ENCODE measurements at regions not wholly inside any gene's neighbourhood (a gene's known extent, or its start where the extent isn't known, plus 50 kb on each side); places are given as distances from the start of the nearest gene placed in this dataset.

DNA sequence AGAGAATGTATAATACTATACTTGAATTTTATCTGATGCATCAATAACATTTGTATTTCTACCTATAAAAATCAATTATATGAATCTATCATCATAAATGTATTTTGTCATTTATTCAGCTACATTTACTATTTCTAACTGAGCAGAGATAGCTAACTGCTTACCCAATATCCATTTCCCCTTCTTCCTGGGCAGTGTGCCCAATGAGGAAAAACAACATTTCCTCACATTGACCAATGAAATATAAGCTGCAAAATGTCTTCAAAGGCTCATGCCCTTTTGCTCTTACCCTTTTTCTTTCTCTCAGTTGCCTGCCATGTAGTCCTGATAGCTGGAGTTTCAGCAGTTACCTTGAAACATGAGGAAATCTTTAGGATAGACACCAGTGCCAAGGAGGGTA is 385.8 kb upstream of the PCSK5 start:
- TF ChIP-seq, protein P1, sequence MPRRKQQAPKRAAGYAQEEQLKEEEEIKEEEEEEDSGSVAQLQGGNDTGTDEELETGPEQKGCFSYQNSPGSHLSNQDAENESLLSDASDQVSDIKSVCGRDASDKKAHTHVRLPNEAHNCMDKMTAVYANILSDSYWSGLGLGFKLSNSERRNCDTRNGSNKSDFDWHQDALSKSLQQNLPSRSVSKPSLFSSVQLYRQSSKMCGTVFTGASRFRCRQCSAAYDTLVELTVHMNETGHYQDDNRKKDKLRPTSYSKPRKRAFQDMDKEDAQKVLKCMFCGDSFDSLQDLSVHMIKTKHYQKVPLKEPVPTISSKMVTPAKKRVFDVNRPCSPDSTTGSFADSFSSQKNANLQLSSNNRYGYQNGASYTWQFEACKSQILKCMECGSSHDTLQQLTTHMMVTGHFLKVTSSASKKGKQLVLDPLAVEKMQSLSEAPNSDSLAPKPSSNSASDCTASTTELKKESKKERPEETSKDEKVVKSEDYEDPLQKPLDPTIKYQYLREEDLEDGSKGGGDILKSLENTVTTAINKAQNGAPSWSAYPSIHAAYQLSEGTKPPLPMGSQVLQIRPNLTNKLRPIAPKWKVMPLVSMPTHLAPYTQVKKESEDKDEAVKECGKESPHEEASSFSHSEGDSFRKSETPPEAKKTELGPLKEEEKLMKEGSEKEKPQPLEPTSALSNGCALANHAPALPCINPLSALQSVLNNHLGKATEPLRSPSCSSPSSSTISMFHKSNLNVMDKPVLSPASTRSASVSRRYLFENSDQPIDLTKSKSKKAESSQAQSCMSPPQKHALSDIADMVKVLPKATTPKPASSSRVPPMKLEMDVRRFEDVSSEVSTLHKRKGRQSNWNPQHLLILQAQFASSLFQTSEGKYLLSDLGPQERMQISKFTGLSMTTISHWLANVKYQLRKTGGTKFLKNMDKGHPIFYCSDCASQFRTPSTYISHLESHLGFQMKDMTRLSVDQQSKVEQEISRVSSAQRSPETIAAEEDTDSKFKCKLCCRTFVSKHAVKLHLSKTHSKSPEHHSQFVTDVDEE (CRISPR knock-in tag; IDR thresholded peaks at IDR 0.05), result no peak
- TF ChIP-seq GLIS3 (CRISPR knock-in tag; IDR thresholded peaks at IDR 0.05) (no peak), ZC3H10 (CRISPR knock-in tag; IDR thresholded peaks at IDR 0.05) (no peak), SNAI2 (CRISPR knock-in tag; IDR thresholded peaks at IDR 0.05) (no peak), OSR1 (CRISPR knock-in tag; IDR thresholded peaks at IDR 0.05) (no peak), ISL1 (CRISPR knock-in tag; IDR thresholded peaks at IDR 0.05) (no peak), ZNF70 (CRISPR knock-in tag; IDR thresholded peaks at IDR 0.05) (no peak), PPARA (CRISPR knock-in tag; IDR thresholded peaks at IDR 0.05; ENCODE audit: borderline replicate concordance) (no peak), ZFP3 (CRISPR knock-in tag; IDR thresholded peaks at IDR 0.05) (no peak), TCF4 (CRISPR knock-in tag; IDR thresholded peaks at IDR 0.05; ENCODE audit: borderline replicate concordance) (no peak), RARB (CRISPR knock-in tag; IDR thresholded peaks at IDR 0.05) (no peak), ARNTL (CRISPR knock-in tag; IDR thresholded peaks at IDR 0.05; ENCODE audit: borderline replicate concordance, low read depth) (no peak), ZNF565 (CRISPR knock-in tag; conservative IDR thresholded peaks at IDR 0.05; ENCODE audit: low read depth) (no peak), BACH2 (CRISPR knock-in tag; IDR thresholded peaks at IDR 0.05; ENCODE audit: borderline replicate concordance) (no peak), ESRRG (CRISPR knock-in tag; IDR thresholded peaks at IDR 0.05) (no peak)
- TF ChIP-seq, protein P2, sequence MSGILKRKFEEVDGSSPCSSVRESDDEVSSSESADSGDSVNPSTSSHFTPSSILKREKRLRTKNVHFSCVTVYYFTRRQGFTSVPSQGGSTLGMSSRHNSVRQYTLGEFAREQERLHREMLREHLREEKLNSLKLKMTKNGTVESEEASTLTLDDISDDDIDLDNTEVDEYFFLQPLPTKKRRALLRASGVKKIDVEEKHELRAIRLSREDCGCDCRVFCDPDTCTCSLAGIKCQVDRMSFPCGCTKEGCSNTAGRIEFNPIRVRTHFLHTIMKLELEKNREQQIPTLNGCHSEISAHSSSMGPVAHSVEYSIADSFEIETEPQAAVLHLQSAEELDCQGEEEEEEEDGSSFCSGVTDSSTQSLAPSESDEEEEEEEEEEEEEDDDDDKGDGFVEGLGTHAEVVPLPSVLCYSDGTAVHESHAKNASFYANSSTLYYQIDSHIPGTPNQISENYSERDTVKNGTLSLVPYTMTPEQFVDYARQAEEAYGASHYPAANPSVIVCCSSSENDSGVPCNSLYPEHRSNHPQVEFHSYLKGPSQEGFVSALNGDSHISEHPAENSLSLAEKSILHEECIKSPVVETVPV (CRISPR knock-in tag; IDR thresholded peaks at IDR 0.05), result no peak
- TF ChIP-seq, protein P3, sequence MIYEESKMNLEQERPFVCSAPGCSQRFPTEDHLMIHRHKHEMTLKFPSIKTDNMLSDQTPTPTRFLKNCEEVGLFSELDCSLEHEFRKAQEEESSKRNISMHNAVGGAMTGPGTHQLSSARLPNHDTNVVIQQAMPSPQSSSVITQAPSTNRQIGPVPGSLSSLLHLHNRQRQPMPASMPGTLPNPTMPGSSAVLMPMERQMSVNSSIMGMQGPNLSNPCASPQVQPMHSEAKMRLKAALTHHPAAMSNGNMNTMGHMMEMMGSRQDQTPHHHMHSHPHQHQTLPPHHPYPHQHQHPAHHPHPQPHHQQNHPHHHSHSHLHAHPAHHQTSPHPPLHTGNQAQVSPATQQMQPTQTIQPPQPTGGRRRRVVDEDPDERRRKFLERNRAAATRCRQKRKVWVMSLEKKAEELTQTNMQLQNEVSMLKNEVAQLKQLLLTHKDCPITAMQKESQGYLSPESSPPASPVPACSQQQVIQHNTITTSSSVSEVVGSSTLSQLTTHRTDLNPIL (CRISPR knock-in tag; IDR thresholded peaks at IDR 0.05; ENCODE audit: low read depth), result no peak
- TF ChIP-seq, protein P4, sequence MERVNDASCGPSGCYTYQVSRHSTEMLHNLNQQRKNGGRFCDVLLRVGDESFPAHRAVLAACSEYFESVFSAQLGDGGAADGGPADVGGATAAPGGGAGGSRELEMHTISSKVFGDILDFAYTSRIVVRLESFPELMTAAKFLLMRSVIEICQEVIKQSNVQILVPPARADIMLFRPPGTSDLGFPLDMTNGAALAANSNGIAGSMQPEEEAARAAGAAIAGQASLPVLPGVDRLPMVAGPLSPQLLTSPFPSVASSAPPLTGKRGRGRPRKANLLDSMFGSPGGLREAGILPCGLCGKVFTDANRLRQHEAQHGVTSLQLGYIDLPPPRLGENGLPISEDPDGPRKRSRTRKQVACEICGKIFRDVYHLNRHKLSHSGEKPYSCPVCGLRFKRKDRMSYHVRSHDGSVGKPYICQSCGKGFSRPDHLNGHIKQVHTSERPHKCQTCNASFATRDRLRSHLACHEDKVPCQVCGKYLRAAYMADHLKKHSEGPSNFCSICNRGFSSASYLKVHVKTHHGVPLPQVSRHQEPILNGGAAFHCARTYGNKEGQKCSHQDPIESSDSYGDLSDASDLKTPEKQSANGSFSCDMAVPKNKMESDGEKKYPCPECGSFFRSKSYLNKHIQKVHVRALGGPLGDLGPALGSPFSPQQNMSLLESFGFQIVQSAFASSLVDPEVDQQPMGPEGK (CRISPR knock-in tag; IDR thresholded peaks at IDR 0.05; ENCODE audit: borderline replicate concordance), result no peak
- ATAC-seq, result no peak

DNA sequence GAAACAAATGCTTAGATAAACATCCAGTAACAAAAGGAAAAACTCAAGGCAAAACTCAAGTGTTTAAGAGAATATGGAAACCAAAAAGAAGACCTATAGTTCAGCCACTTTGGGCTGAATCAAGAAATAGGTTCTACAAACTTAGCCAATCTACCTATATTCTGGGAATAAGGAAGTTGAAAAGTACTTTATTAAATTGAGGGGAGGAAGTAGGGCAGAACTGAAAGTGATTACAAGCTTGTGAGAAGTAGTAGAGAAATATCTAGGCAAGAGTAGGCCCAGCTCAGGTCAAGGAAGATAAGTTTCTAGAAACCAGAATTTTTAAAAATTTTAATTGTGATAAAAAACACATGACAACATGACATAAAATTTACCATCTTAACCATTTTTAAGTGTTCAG is 384.8 kb upstream of the PCSK5 start:
- ATAC-seq, result no peak
- TF ChIP-seq, protein P1 (CRISPR knock-in tag; IDR thresholded peaks at IDR 0.05), result no peak
- TF ChIP-seq, protein P3 (CRISPR knock-in tag; IDR thresholded peaks at IDR 0.05; ENCODE audit: low read depth), result no peak
- TF ChIP-seq OSR1 (CRISPR knock-in tag; IDR thresholded peaks at IDR 0.05) (no peak), TCF4 (CRISPR knock-in tag; IDR thresholded peaks at IDR 0.05; ENCODE audit: borderline replicate concordance) (no peak), TOX (CRISPR knock-in tag; IDR thresholded peaks at IDR 0.05; ENCODE audit: borderline replicate concordance) (no peak), ZC3H10 (CRISPR knock-in tag; IDR thresholded peaks at IDR 0.05) (no peak), ZNF8 (CRISPR knock-in tag; IDR thresholded peaks at IDR 0.05) (no peak)
- TF ChIP-seq, protein P2 (CRISPR knock-in tag; IDR thresholded peaks at IDR 0.05), result no peak
- TF ChIP-seq, protein P5, sequence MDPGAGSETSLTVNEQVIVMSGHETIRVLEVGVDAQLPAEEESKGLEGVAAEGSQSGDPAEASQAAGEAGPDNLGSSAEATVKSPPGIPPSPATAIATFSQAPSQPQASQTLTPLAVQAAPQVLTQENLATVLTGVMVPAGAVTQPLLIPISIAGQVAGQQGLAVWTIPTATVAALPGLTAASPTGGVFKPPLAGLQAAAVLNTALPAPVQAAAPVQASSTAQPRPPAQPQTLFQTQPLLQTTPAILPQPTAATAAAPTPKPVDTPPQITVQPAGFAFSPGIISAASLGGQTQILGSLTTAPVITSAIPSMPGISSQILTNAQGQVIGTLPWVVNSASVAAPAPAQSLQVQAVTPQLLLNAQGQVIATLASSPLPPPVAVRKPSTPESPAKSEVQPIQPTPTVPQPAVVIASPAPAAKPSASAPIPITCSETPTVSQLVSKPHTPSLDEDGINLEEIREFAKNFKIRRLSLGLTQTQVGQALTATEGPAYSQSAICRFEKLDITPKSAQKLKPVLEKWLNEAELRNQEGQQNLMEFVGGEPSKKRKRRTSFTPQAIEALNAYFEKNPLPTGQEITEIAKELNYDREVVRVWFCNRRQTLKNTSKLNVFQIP (CRISPR knock-in tag; IDR thresholded peaks at IDR 0.05; ENCODE audit: borderline replicate concordance, low read depth), result no peak

All from SK-N-SH treated with all-trans-retinoic acid at 6 μM for 48 hours (cell line).